GM10266 (cell line): ENCODE measurements at regions not wholly inside any gene's neighbourhood (a gene's known extent, or its start where the extent isn't known, plus 50 kb on each side); places are given as distances from the start of the nearest gene placed in this dataset.

Experiments
- DNase-seq: peaks from one replicate; pipeline ENCODE4 v3.0.0; 2012; ENCODE audit errors: extremely low spot score
- TF ChIP-seq, protein P1 (sequence below): IDR thresholded peaks from 2 replicates; pipeline ENCODE4 v1.5.1; 2012; ENCODE audit warnings: mild to moderate bottlenecking, low read depth; ENCODE audit not compliant: control insufficient read depth, insufficient read depth; ENCODE audit errors: missing control alignments

DNA sequence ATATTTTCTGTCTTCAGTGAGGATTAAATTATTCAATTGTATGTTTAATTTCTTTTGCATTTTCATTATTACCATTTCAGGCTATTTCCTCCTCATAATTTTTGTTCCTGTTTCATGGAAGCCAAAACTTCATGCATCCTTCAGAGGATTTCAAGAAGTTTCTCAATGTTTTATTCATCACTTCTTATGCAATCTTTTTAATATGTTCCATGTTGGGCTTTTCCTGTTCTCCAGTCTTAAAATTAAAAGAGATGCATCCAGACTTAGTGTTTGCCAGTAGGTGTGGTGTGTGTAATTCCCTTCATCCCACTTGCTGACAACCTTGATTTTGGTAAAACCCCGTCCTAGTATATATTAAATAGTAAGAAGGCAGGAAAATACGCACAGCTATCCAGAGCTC, 190.0 kb downstream of the EN1 start:
- TF ChIP-seq, protein P1, sequence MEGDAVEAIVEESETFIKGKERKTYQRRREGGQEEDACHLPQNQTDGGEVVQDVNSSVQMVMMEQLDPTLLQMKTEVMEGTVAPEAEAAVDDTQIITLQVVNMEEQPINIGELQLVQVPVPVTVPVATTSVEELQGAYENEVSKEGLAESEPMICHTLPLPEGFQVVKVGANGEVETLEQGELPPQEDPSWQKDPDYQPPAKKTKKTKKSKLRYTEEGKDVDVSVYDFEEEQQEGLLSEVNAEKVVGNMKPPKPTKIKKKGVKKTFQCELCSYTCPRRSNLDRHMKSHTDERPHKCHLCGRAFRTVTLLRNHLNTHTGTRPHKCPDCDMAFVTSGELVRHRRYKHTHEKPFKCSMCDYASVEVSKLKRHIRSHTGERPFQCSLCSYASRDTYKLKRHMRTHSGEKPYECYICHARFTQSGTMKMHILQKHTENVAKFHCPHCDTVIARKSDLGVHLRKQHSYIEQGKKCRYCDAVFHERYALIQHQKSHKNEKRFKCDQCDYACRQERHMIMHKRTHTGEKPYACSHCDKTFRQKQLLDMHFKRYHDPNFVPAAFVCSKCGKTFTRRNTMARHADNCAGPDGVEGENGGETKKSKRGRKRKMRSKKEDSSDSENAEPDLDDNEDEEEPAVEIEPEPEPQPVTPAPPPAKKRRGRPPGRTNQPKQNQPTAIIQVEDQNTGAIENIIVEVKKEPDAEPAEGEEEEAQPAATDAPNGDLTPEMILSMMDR = no peak
- DNase-seq = no peak

DNA sequence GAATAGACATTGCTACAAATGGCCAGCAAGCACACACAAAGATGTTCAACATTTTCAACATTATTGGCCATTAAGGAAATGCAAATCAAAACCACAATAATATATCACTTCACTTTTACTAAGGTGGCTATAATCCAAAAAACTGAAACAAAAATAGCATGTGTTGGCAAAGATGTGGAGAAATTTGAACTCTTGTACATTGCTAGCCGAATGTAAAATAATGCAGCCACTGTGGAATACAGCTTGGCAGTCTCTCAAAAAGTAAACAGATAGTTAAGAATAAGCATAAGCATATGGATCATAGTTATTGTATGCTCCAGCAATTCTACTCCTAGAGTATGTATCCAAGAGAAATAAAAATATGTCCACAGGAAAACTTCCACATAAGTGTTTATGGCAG, 192.5 kb downstream of the EN1 start:
- TF ChIP-seq, protein P1 = no peak
- no peak for DNase-seq

DNA sequence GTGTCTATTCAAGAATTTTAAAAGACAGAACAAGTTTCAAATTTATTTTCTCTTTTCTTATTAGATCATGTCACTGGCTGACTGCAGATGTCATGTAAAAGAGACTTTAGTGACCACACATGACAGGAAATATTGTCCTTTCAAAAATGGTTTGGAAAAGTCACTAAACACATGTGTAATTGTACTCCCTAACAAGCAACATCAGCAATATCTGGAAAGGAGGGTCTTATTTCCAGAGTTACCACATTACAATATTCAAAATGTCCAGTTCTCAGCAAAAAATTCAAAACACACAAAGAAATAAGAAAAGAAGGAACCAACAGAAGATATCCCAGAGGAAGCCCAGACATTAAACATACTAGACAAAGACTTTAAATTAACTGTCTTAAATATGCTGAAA, 197.1 kb downstream of the EN1 start:
- TF ChIP-seq, protein P1 = no peak
- DNase-seq = no peak

DNA sequence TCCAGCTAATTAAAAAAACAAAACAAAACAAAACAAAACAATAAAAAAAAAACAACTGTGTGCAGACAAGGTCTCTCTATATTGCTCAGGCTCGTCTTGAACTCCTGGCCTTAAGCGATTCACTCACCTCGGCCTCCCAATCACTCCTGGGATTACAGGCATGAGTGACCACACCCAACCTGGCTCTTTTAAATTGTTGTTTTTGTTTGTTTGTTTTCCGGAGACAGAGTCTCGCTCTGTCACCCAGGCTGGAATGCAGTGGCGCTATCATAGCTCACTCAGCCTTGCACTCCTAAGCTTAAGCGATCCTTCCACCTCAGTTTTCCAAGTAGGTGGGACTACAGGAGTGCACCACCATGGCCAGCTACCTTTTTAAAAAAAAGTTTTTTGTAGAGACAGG, 201.6 kb downstream of the EN1 start:
- TF ChIP-seq, protein P1 = no peak
- no peak for DNase-seq

DNA sequence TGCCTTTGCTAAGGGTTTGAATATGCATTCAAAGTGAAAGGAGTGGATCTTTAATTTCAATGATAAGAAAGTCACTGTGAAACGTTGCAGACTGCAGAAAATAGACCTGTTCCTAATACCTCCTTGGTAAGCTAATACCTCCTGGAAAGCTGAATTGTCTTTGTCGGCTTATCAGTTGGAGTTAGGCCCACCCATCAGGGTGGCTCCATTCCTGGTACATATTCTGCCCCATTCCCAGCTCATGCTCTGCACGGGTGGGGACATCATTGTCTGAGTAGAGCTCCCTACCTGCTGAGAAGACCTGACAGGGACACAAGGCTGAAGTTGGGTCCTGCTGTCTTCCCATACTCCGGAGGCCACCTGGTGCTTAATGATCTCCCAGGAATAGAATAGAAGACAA, 203.3 kb downstream of the EN1 start:
- TF ChIP-seq, protein P1 = no peak
- no peak for DNase-seq

DNA sequence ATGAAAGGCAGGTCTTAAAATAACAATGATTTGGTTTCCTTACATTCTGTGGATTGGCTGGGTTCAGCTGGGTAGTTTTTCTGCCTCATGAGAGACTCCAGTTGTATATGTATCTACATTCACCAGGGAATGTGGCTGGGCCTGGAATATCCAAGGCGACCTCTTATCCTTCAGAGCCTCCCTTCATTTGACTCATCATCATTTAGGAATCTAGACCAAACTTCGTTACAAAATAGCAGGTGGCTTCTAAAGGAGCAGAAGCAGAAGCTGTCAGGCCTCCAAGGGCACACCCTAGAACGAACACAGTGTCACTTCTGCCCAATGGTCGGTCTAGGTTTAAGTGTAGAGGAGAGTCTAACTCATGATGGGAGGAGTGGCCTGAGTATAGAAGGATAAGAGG, 204.2 kb downstream of the EN1 start:
- no peak for DNase-seq
- TF ChIP-seq, protein P1 = no peak

DNA sequence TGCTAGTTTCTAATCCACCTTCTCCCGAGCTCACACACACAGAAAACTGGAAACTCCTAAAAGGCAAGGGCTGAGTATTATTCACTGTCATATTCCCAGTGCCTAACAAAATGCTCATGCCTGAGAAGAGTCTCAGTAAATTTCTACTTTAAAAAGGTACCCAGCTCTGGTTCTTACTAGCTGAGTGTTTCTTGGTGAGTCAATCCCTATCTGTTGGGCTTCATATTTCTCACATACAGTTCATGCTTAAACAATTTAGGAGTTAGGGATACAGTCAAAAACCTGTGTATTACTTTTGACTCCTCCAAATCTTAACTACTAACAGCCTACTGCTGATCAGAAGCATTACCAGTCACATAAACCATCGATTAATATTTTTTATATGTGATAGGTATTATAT, 204.9 kb downstream of the EN1 start:
- DNase-seq = no peak
- TF ChIP-seq, protein P1 = no peak
